B cell (primary cell): ENCODE measurements at regions not wholly inside any gene's neighbourhood (a gene's known extent, or its start where the extent isn't known, plus 50 kb on each side); places are given as distances from the start of the nearest gene placed in this dataset.

Source experiments
- ATAC-seq: fragments of 200-7000 bp; cut with Tn5 transposase; one replicate; pipeline ENCODE4 v1.10.0; 2021; ENCODE audit warnings: low read depth, mild to moderate bottlenecking, moderate number of reproducible peaks, moderate library complexity
- CTCF ChIA-PET: fragments of 350-600 bp; sonication (Branson Sonifier 250); formaldehyde crosslinking; loops from one replicate; lab custom pipeline; 2021; ENCODE audit warnings: antibody characterized with exemption, inconsistent platforms; lab: Charles Lee
- POLR2A ChIA-PET: fragments of 350-600 bp; sonication (Branson Sonifier 250); formaldehyde crosslinking; loops from one replicate; lab custom pipeline; 2021; ENCODE audit warnings: antibody characterized with exemption; lab: Charles Lee
- DNase-seq: peaks from one replicate; pipeline ENCODE4 v3.0.0; 2013
- H2AFZ ChIP-seq: 2 replicates; pipeline ENCODE4 v1.6.1; 2012; ENCODE audit warnings: mild to moderate bottlenecking, low read depth, low read length; ENCODE audit not compliant: insufficient read depth, poor library complexity, severe bottlenecking
- H3K27ac ChIP-seq, 2 donors: 1 replicate in 1 of 2; 2 replicates in 1 of 2; pipeline ENCODE4 v1.5.1; 2012 to 2013; ENCODE audit warnings: low read length in 2 of 2, mild to moderate bottlenecking in 2 of 2, moderate library complexity in 1 of 2
- H3K27me3 ChIP-seq, 4 experiments: fragments of 200-600 bp in 1 of 4; sonication (generic) in 1 of 4; replicated peaks in 1 of 4; 1 replicate in 2 of 4; 2 replicates in 2 of 4; pipeline versions ENCODE4 v1.6.1 to v1.7.0; 2013 to 2016; ENCODE audit warnings: low read length in 3 of 4, mild to moderate bottlenecking in 2 of 4, mixed read lengths in 1 of 4, moderate library complexity in 1 of 4; ENCODE audit not compliant: insufficient read depth in 4 of 4, control insufficient read depth in 3 of 4; ENCODE audit errors: control extremely low read depth in 1 of 4
- H3K36me3 ChIP-seq, 2 experiments: replicated peaks in 1 of 2; 1 replicate in 1 of 2; 2 replicates in 1 of 2; pipeline versions ENCODE4 v1.6.1 to v1.7.1; 2013; ENCODE audit warnings: low read length in 1 of 2; ENCODE audit not compliant: insufficient read depth in 2 of 2, control insufficient read depth in 1 of 2; ENCODE audit errors: control extremely low read depth in 1 of 2, extremely low read depth in 1 of 2
- H3K4me1 ChIP-seq, 2 donors: fragments of 200-600 bp in 1 of 2; sonication (generic) in 1 of 2; 1 replicate in 1 of 2; 2 replicates in 1 of 2; pipeline versions ENCODE4 v1.5.1 to v1.6.1; 2013 to 2017; ENCODE audit warnings: low read length in 2 of 2; ENCODE audit not compliant: control insufficient read depth in 2 of 2, insufficient read depth in 2 of 2
- H3K4me2 ChIP-seq: replicated peaks from 2 replicates; pipeline ENCODE3; 2012; ENCODE audit warnings: mild to moderate bottlenecking, low read depth, low read length; ENCODE audit not compliant: poor library complexity, severe bottlenecking
- H3K4me3 ChIP-seq, 5 experiments: fragments of 200-600 bp in 1 of 5; sonication (generic) in 1 of 5; 1 replicate in 3 of 5; 2 replicates in 2 of 5; pipeline versions ENCODE4 v1.5.1 to v1.7.0; 2011 to 2016; ENCODE audit warnings: low read length in 4 of 5, mild to moderate bottlenecking in 4 of 5, low read depth in 2 of 5, control low read depth in 1 of 5, moderate library complexity in 1 of 5; ENCODE audit not compliant: insufficient read depth in 1 of 5; ENCODE audit errors: control extremely low read depth in 1 of 5, extremely low read depth in 1 of 5
- H3K79me2 ChIP-seq: fragments of 200-600 bp; sonication (generic); one replicate; pipeline ENCODE4 v1.6.0; 2016; ENCODE audit warnings: low read length; ENCODE audit not compliant: control insufficient read depth, insufficient read depth
- H3K9ac ChIP-seq: fragments of 200-600 bp; sonication (generic); 2 replicates; pipeline ENCODE4 v1.6.1; 2017; ENCODE audit warnings: mild to moderate bottlenecking, low read length, moderate library complexity
- H3K9me3 ChIP-seq, 3 donors: one replicate each; pipeline versions ENCODE4 v1.6.1 to v1.7.1; 2013; ENCODE audit warnings: low read length in 2 of 3; ENCODE audit not compliant: control insufficient read depth in 2 of 3, insufficient read depth in 1 of 3; ENCODE audit errors: control extremely low read depth in 1 of 3
- H4K20me1 ChIP-seq: 2 replicates; pipeline ENCODE4 v1.6.0; 2012; ENCODE audit warnings: mild to moderate bottlenecking, low read length; ENCODE audit not compliant: insufficient read depth, control insufficient read depth, poor library complexity, severe bottlenecking
- H3K27ac Mint-ChIP-seq: one replicate; pipeline ENCODE4 v1.8.0; 2021; ENCODE audit warnings: mixed read lengths
- H3K27me3 Mint-ChIP-seq: one replicate; pipeline ENCODE4 v1.8.0; 2021; ENCODE audit warnings: mixed read lengths
- H3K4me1 Mint-ChIP-seq: one replicate; pipeline ENCODE4 v1.8.0; 2021; ENCODE audit warnings: mixed read lengths
- H3K4me3 Mint-ChIP-seq: one replicate; pipeline ENCODE4 v1.8.0; 2021; ENCODE audit warnings: mixed read lengths
- H3K9me3 Mint-ChIP-seq: one replicate; pipeline ENCODE4 v1.8.0; 2022; ENCODE audit warnings: mixed read lengths; ENCODE audit not compliant: insufficient read depth
- EZH2 ChIP-seq: IDR thresholded peaks from 2 replicates; pipeline ENCODE4 v1.6.1; 2012; ENCODE audit warnings: borderline replicate concordance, low read depth, mild to moderate bottlenecking, moderate library complexity, low read length; ENCODE audit not compliant: insufficient read depth, poor library complexity, severe bottlenecking
- WGBS: methylation state at CpG from one replicate; pipeline ENCODE4 v1.1.5; 2013; ENCODE audit warnings: missing lambda C conversion rate; ENCODE audit not compliant: insufficient coverage; 5-methylcytosine and 5-hydroxymethylcytosine counted together
- intact Hi-C: fragments of 100-400 bp; cut with micrococcal nuclease; formaldehyde crosslinking; loops from one replicate; pipeline ENCODE4 v1.10.0; 2022
- TF ChIP-seq, protein P1 (sequence below): fragments of 200-600 bp; IDR thresholded peaks from one replicate; pipeline ENCODE4 v1.8.0; 2022; ENCODE audit warnings: antibody characterized with exemption, mild to moderate bottlenecking

- Mint-ChIP-seq H3K9me3 (peaks cover 3% of the 10 kb centered on the region), H3K27me3 (peaks cover 23% of the 10 kb centered on the region), H3K27ac (no peak overlapping the region), H3K4me1 (peaks cover 8% of the 10 kb centered on the region), H3K4me3 (no peak overlapping the region)
- ChIA-PET POLR2A (no interaction called here), CTCF (no interaction called here)
- ATAC-seq: no peak
- Histone ChIP-seq H3K4me3 (no peak overlapping the region), H3K9ac (no peak overlapping the region), H2AFZ (no peak overlapping the region), H3K27ac (no peak overlapping the region), H3K27me3 (peaks cover 0 to 4% (median 1%) of the 10 kb centered on the region in 4 experiments), H3K4me2 (no peak overlapping the region), H3K79me2 (no peaks in the 10 kb centered on the region), H3K9me3 (peaks cover 0 to 5% (median 0%) of the 10 kb centered on the region in 3 donors), H4K20me1 (no peaks in the 10 kb centered on the region), H3K4me1 (no peaks in the 10 kb centered on the region), H3K36me3 (no peaks in the 10 kb centered on the region)
- DNase-seq: no peak
- no peak for TF ChIP-seq EZH2
- TF ChIP-seq, protein P1, sequence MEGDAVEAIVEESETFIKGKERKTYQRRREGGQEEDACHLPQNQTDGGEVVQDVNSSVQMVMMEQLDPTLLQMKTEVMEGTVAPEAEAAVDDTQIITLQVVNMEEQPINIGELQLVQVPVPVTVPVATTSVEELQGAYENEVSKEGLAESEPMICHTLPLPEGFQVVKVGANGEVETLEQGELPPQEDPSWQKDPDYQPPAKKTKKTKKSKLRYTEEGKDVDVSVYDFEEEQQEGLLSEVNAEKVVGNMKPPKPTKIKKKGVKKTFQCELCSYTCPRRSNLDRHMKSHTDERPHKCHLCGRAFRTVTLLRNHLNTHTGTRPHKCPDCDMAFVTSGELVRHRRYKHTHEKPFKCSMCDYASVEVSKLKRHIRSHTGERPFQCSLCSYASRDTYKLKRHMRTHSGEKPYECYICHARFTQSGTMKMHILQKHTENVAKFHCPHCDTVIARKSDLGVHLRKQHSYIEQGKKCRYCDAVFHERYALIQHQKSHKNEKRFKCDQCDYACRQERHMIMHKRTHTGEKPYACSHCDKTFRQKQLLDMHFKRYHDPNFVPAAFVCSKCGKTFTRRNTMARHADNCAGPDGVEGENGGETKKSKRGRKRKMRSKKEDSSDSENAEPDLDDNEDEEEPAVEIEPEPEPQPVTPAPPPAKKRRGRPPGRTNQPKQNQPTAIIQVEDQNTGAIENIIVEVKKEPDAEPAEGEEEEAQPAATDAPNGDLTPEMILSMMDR: no peak
- whole genome bisulfite sequencing: 0% methylated on average over 1 of the region's 4 CpGs
- intact Hi-C loops: no loop called here
Measured at GRCh38 chr12:3432868-3433267, 58.1 kb upstream of the PRMT8 start.

GRCh38 chr12:3436461-3437065 lies 54.4 kb upstream of the PRMT8 start:
- no peaks in the 10 kb centered on the region for H4K20me1 ChIP-seq
- TF ChIP-seq EZH2: no peak
- TF ChIP-seq, protein P1: no peak
- H3K9me3 Mint-ChIP-seq: no peaks in the 10 kb centered on the region
- ATAC-seq (no peak), DNase-seq (no peak)
- no peak overlapping the region for H2AFZ ChIP-seq
- H3K27ac Mint-ChIP-seq: no peak overlapping the region
- no peak overlapping the region for H3K4me3 ChIP-seq
- H3K4me1 Mint-ChIP-seq: peaks cover 7% of the 10 kb centered on the region
- no peaks in the 10 kb centered on the region for H3K9me3 ChIP-seq
- H3K27me3 Mint-ChIP-seq: peaks cover 8% of the 10 kb centered on the region
- no peaks in the 10 kb centered on the region for H3K79me2 ChIP-seq
- no peak overlapping the region for H3K27ac ChIP-seq
- CTCF ChIA-PET: no interaction called here
- H3K9ac ChIP-seq: no peak overlapping the region
- peaks cover 0 to 3% (median 1%) of the 10 kb centered on the region in 4 experiments for H3K27me3 ChIP-seq
- H3K36me3 ChIP-seq: no peaks in the 10 kb centered on the region
- no peak overlapping the region for H3K4me2 ChIP-seq
- intact Hi-C loops: no loop called here
- WGBS: 96% methylated on average over 11 of the region's 13 CpGs
- POLR2A ChIA-PET: no interaction called here
- H3K4me3 Mint-ChIP-seq: no peak overlapping the region
- H3K4me1 ChIP-seq: no peaks in the 10 kb centered on the region
